ENCODE measurements at regions not wholly inside any gene's neighbourhood (a gene's known extent, or its start where the extent isn't known, plus 50 kb on each side); places are given as distances from the start of the nearest gene placed in this dataset.

- ATAC-seq (no peak), DNase-seq (no peak)
- intact Hi-C loops (cut with DNase I): no loop called here
- no peaks in the 10 kb centered on the region for H3K9me3 ChIP-seq (ENCODE audit: control insufficient read depth, low read length)
- H3K4me3 ChIP-seq (ENCODE audit: low read length): no peak overlapping the region
- H3K4me1 ChIP-seq (ENCODE audit: control insufficient read depth, insufficient read depth, low read length): peaks cover under 1% of the 10 kb centered on the region
- no peak overlapping the region for H3K27ac ChIP-seq (ENCODE audit: low read length)
- 48% methylated on average over 3 of the region's 3 CpGs for WGBS
- no peaks in the 10 kb centered on the region for H3K27me3 ChIP-seq (ENCODE audit: control insufficient read depth, insufficient read depth)
These were observed 80.7 kb upstream of the TNR start for GRCh38 chr1:175824079-175824478.

DNA sequence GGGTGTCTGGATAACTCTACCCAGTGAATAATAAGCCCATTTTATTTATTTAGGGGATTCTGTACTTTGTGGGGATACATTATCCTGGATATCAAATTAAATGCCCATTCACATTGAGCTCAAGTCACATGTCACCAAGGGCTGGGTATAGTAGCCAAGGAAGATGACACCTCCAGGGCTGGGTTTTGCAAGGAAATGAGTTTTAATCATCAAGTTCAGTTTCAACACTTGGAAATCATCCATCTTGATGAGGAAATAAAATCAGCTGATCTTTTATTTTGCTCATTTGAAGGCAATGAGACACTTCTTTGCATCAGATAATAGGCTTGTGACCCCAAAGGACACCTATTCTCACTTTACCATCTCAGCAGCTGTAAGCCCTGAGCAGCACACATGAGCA lies 80.0 kb upstream of the TNR start:
- H3K4me1 ChIP-seq (ENCODE audit: control insufficient read depth, insufficient read depth, low read length): no peaks in the 10 kb centered on the region
- no peak overlapping the region for H3K27ac ChIP-seq (ENCODE audit: low read length)
- H3K27me3 ChIP-seq (ENCODE audit: control insufficient read depth, insufficient read depth): no peaks in the 10 kb centered on the region
- intact Hi-C loops (cut with DNase I): no loop called here
- ATAC-seq (no peak), DNase-seq (no peak)
- no peak overlapping the region for H3K4me3 ChIP-seq (ENCODE audit: low read length)
- H3K9me3 ChIP-seq (ENCODE audit: control insufficient read depth, low read length): no peaks in the 10 kb centered on the region

- Histone ChIP-seq H3K4me3 (ENCODE audit: low read length) (no peak overlapping the region), H3K9me3 (ENCODE audit: control insufficient read depth, low read length) (no peaks in the 10 kb centered on the region), H3K4me1 (ENCODE audit: control insufficient read depth, insufficient read depth, low read length) (no peaks in the 10 kb centered on the region), H3K27me3 (ENCODE audit: control insufficient read depth, insufficient read depth) (no peaks in the 10 kb centered on the region), H3K27ac (ENCODE audit: low read length) (no peak overlapping the region)
- no peak for DNase-seq
- intact Hi-C loops (cut with DNase I): no loop called here
- ATAC-seq: no peak
- WGBS: 76% methylated on average over 2 of the region's 2 CpGs
These were observed 79.2 kb upstream of the TNR start for GRCh38 chr1:175822580-175822979.

- no peak for ATAC-seq
- intact Hi-C loops (cut with DNase I): no loop called here
- 94% methylated on average over 6 of the region's 6 CpGs for WGBS
- H3K9me3 ChIP-seq (ENCODE audit: control insufficient read depth, low read length): no peaks in the 10 kb centered on the region
- no peaks in the 10 kb centered on the region for H3K4me1 ChIP-seq (ENCODE audit: control insufficient read depth, insufficient read depth, low read length)
- no peak overlapping the region for H3K27ac ChIP-seq (ENCODE audit: low read length)
- no peak overlapping the region for H3K4me3 ChIP-seq (ENCODE audit: low read length)
- no peak for DNase-seq
- no peaks in the 10 kb centered on the region for H3K27me3 ChIP-seq (ENCODE audit: control insufficient read depth, insufficient read depth)
These were observed 77.1 kb upstream of the TNR start for GRCh38 chr1:175820456-175821025.

GRCh38 chr1:175818929-175819328 lies 75.5 kb upstream of the TNR start:
- ATAC-seq (no peak), DNase-seq (no peak)
- intact Hi-C loops (cut with DNase I): no loop called here
- H3K27ac ChIP-seq (ENCODE audit: low read length): no peak overlapping the region
- no peaks in the 10 kb centered on the region for H3K27me3 ChIP-seq (ENCODE audit: control insufficient read depth, insufficient read depth)
- no peaks in the 10 kb centered on the region for H3K9me3 ChIP-seq (ENCODE audit: control insufficient read depth, low read length)
- H3K4me1 ChIP-seq (ENCODE audit: control insufficient read depth, insufficient read depth, low read length): no peaks in the 10 kb centered on the region
- no peak overlapping the region for H3K4me3 ChIP-seq (ENCODE audit: low read length)
- WGBS: 62% methylated on average over 1 of the region's 1 CpG

DNA sequence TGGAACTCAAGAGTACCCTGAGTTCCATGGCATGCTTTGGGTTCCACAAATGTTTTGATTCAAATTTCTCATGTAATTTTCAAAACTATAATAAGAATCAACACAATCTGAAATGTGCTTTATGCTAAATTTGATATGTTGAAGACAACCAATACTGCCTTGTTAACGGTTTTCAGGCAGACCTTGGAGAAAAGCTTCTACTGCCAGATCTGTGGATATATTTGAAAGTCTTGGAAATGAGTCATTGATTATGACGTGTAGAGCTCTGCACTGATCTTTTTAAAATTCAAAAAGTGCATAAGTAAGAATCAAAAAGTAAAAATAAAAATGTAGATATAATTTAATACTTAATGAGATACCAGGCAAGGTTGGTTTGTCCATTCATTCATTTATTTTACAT lies 74.0 kb upstream of the TNR start:
- DNase-seq (no peak), ATAC-seq (no peak)
- no peaks in the 10 kb centered on the region for H3K27me3 ChIP-seq (ENCODE audit: control insufficient read depth, insufficient read depth)
- H3K27ac ChIP-seq (ENCODE audit: low read length): no peak overlapping the region
- intact Hi-C loops (cut with DNase I): no loop called here
- no peaks in the 10 kb centered on the region for H3K4me1 ChIP-seq (ENCODE audit: control insufficient read depth, insufficient read depth, low read length)
- WGBS: 65% methylated on average over 2 of the region's 2 CpGs
- H3K4me3 ChIP-seq (ENCODE audit: low read length): no peak overlapping the region
- no peaks in the 10 kb centered on the region for H3K9me3 ChIP-seq (ENCODE audit: control insufficient read depth, low read length)

GRCh38 chr1:175814885-175815284 lies 71.5 kb upstream of the TNR start:
- H3K27me3 ChIP-seq (ENCODE audit: control insufficient read depth, insufficient read depth): peaks cover 2% of the 10 kb centered on the region
- ATAC-seq (no peak), DNase-seq (no peak)
- intact Hi-C loops (cut with DNase I): no loop called here
- H3K27ac ChIP-seq (ENCODE audit: low read length): no peak overlapping the region
- H3K4me1 ChIP-seq (ENCODE audit: control insufficient read depth, insufficient read depth, low read length): no peaks in the 10 kb centered on the region
- no peaks in the 10 kb centered on the region for H3K9me3 ChIP-seq (ENCODE audit: control insufficient read depth, low read length)
- no peak overlapping the region for H3K4me3 ChIP-seq (ENCODE audit: low read length)
- WGBS: 42% methylated on average over 3 of the region's 3 CpGs

DNA sequence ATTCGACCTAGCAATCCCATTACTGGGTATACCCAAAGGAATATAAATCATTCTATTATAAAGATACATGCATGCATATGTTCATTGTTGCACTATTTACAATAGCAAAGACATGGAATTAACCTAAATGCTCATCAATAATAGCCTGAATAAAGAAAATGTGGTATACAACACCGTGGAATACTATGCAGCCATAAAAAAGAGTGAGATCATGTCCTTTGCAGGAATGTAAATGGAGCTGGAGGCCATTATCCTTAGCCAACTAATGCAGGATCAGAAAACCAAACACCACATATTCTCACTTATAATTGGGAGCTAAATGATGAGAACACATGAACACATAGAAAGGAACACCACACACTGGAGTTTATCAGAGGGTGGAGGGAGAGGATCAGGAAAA lies 69.5 kb upstream of the TNR start:
- no peaks in the 10 kb centered on the region for H3K4me1 ChIP-seq (ENCODE audit: control insufficient read depth, insufficient read depth, low read length)
- H3K4me3 ChIP-seq (ENCODE audit: low read length): no peak overlapping the region
- ATAC-seq (no peak), DNase-seq (no peak)
- peaks cover 2% of the 10 kb centered on the region for H3K27me3 ChIP-seq (ENCODE audit: control insufficient read depth, insufficient read depth)
- intact Hi-C loops (cut with DNase I): no loop called here
- 70% methylated on average over 2 of the region's 2 CpGs for WGBS
- no peak overlapping the region for H3K27ac ChIP-seq (ENCODE audit: low read length)
- no peaks in the 10 kb centered on the region for H3K9me3 ChIP-seq (ENCODE audit: control insufficient read depth, low read length)

DNA sequence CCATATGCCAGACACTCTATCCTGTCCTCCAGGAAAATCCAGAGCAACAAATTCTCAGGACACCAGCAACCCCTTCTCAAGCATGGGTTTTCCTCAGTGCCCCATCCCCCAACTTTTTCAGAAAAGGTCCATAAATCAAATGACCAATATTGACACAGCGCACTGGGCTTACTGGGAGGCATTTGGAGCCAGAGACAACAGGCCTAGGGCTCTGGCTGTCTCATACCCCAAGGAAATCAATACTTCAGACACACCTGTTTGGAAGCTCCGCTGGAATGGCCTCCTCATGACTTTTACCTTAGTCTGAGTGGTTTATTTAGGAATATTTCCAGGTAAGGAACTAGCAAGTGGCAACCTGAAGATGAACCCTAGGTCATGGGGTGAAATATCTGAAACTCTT lies 66.9 kb upstream of the TNR start:
- Histone ChIP-seq H3K27me3 (ENCODE audit: control insufficient read depth, insufficient read depth) (peaks cover 2% of the 10 kb centered on the region), H3K4me1 (ENCODE audit: control insufficient read depth, insufficient read depth, low read length) (no peaks in the 10 kb centered on the region), H3K4me3 (ENCODE audit: low read length) (no peak overlapping the region), H3K9me3 (ENCODE audit: control insufficient read depth, low read length) (no peaks in the 10 kb centered on the region), H3K27ac (ENCODE audit: low read length) (no peak overlapping the region)
- ATAC-seq: no peak
- intact Hi-C loops (cut with DNase I): no loop called here
- WGBS: 88% methylated on average over 2 of the region's 2 CpGs
- DNase-seq: no peak

DNA sequence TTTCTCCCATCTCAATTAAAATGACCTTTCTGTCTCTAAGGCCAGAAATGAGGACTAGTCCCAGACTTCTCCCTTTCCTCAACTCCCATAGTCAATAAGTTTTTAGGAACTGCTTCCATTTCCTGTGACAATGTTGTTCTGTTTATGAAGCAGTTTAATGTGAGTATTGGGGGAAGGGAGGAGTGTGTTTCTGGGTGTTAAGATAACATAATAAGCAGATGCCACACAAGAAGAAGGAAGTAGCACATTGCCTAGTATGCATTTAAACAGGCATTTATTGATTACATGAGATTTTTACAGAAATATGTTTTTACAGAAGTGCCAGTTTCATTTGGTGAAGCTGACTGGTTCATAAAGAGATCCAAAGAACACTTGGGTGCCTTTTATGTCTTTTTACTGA lies 65.6 kb upstream of the TNR start:
- ATAC-seq: no peak

GRCh38 chr1:175808573-175808972 lies 65.2 kb upstream of the TNR start:
- Histone ChIP-seq H3K27me3 (ENCODE audit: control insufficient read depth, insufficient read depth) (peaks cover 2% of the 10 kb centered on the region), H3K9me3 (ENCODE audit: control insufficient read depth, low read length) (no peaks in the 10 kb centered on the region), H3K4me3 (ENCODE audit: low read length) (no peak overlapping the region), H3K27ac (ENCODE audit: low read length) (no peak overlapping the region), H3K4me1 (ENCODE audit: control insufficient read depth, insufficient read depth, low read length) (no peaks in the 10 kb centered on the region)
- ATAC-seq: no peak
- WGBS: 45% methylated on average over 4 of the region's 4 CpGs
- no peak for DNase-seq
- intact Hi-C loops (cut with DNase I): no loop called here

More for the DNA sequence above, 65.6 kb upstream of the TNR start:
- H3K27me3 ChIP-seq (ENCODE audit: control insufficient read depth, insufficient read depth): peaks cover 2% of the 10 kb centered on the region
- intact Hi-C loops (cut with DNase I): no loop called here
- no peak for DNase-seq
- no peak overlapping the region for H3K4me3 ChIP-seq (ENCODE audit: low read length)
- no peaks in the 10 kb centered on the region for H3K4me1 ChIP-seq (ENCODE audit: control insufficient read depth, insufficient read depth, low read length)
- H3K9me3 ChIP-seq (ENCODE audit: control insufficient read depth, low read length): no peaks in the 10 kb centered on the region
- no peak overlapping the region for H3K27ac ChIP-seq (ENCODE audit: low read length)

DNA sequence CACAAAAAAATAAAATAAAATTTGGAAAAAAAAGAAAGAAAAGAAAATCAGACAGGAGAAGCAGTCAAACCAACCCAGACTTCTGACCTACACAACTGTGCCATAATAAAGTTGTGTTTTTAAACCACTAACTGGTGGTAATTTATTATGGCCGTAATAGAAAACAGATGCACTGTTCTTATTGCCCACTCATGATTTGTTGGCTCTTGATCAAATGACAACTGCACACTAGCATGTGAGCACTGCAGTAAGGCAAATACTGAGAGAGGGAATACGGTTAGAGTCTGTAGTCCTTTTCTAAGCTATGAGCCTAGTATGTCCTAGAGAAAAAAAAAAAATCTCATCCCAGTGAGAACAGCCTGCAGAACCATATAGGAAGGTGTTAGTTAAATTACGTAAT lies 61.2 kb upstream of the TNR start:
- Histone ChIP-seq H3K4me1 (ENCODE audit: control insufficient read depth, insufficient read depth, low read length) (no peaks in the 10 kb centered on the region), H3K9me3 (ENCODE audit: control insufficient read depth, low read length) (no peaks in the 10 kb centered on the region), H3K27ac (ENCODE audit: low read length) (no peak overlapping the region), H3K4me3 (ENCODE audit: low read length) (no peak overlapping the region), H3K27me3 (ENCODE audit: control insufficient read depth, insufficient read depth) (no peaks in the 10 kb centered on the region)
- WGBS: 68% methylated on average over 3 of the region's 3 CpGs
- DNase-seq (no peak), ATAC-seq (no peak)
- intact Hi-C loops (cut with DNase I): no loop called here

Data from right cardiac atrium (tissue), 5 donors.